Fibroblast of the conjunctiva (primary cell): ENCODE measurements at regions not wholly inside any gene's neighbourhood (a gene's known extent, or its start where the extent isn't known, plus 50 kb on each side); places are given as distances from the start of the nearest gene placed in this dataset.
A peak's percentile ranks its signal among the peaks of the same experiment; 100 is the strongest.

Experiments
- DNase-seq: peaks from one replicate; pipeline ENCODE4 v3.0.0-alpha.2; 2010; ENCODE audit warnings: low read depth

DNA sequence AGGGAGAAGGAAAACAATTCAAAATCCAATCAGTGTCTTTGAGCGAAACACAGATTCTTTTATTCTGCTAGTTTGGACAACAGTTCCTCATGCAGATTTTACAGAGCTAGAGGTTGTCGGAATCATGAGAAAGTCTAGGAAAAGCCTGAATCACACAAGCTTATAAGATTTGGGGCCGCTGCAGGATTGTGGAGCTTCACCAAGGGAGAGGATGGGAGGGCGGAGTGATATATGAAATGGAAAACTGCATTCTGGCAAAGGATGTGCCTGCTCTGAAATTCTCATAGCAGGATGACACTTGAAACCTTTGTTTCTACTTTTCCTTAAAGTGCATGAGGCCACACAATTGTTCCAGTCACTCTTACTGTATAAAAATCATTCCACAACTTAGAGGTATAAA is 134.3 kb downstream of the OR2K2 start:
- no peak for DNase-seq

- no peak for DNase-seq
These were observed 136.9 kb downstream of the OR2K2 start for GRCh38 chr9:111193095-111193494.

- DNase-seq, result no peak
These were observed 137.4 kb downstream of the OR2K2 start for GRCh38 chr9:111192650-111193049.

DNA sequence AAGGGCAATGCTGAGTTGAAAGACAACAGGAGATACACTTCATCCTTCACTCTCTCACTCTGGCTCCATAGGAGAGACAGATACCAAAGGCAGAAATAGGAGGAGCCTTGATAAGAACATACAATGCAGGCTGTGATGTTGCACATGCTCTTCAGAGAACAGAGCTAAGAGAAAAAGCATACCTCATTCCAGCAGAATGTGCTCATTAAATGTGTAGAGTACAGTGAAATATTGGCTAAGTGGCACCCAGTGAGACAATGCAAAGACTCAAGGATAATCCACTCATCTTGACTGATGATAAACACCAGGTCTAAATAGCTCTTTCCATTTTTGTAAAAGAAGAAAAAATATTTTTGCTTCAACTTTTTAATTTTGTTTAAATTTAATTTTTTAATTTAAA is 139.7 kb downstream of the OR2K2 start:
- DNase-seq, result no peak

DNA sequence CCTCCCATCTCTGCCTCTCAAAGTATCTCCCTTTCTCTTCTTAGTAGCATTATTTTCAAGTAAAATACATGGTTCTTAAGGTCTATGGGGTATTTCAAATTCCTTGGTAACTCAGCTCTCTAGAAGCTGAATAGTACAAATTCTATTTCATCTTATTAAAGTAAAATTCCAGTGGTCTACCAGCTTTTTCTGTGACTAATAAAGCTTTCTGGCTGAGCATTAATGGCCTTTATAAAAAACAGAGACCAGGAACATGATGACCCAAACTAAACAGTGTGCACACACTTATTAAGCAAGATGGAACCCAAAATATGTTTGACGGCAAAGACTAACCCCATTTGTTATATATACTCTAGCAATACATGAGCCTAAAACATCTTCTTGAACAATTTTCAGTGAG is 142.6 kb downstream of the OR2K2 start:
- DNase-seq, result no peak

DNA sequence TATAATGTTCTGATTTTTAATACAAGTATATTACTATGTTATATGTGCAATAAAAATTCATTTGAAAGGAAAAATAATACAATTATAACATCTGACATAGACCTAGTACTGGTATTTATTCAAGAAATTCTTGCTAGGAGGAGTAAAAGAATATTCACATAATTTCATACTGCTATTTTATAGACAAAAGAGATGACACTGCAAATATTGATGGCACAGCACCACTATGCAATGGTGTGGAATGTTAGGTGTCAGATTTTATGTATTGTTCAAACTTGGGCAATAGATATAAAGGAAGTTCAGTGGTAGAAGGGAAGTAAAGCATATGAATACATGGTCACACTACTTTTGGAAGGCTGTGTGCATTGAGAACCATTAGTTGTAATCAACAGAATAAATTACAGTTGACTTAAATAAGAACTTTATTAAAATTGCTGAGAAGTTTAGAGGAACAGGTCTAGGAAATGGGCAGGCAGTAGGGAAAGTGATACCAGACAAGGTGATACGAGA is 143.9 kb downstream of the OR2K2 start:
- DNase-seq, result no peak

DNA sequence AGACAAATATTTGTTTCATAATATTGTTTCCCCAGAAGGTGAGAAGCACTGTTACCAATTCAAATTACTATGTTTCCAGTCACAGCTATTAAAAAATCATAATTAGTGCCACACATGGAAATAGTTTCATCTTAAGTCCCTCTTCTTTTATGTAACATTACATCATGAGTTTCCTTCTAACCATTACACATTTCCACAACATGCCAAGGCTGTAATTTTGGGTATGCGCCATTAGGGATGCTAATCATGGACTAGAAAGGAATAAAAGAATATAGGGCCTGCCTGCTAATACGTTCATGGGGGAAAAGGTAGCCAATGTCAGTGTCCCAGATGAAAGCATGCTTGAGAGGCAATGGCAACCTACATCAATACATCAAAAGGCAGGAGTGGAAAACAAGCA is 142.5 kb upstream of the LPAR1 start:
- DNase-seq, result no peak

- DNase-seq, result no peak
These were observed 141.3 kb upstream of the LPAR1 start for GRCh38 chr9:111179577-111179976.

GRCh38 chr9:111178331-111179055 is 140.2 kb upstream of the LPAR1 start:
- DNase-seq, result peak; percentile 88

GRCh38 chr9:111176511-111176910 is 138.2 kb upstream of the LPAR1 start:
- DNase-seq, result no peak

DNA sequence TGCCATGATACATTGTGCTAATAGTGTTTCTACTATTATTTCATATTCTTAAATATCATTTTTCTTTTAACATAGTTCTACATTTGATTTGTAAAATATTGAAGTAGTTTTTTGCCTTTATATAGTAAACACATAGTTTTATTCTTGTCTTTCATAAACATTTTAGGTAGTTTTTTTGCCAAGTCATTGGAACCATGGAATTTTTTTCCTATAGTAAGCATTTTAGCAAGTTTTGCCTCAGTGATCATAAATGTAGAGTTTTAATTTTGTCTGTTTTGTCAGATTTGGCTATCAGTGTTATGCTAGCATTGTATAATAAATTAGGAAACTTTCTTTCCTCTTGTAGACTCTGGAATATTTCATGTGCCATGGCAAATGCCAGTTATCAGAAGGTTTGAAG is 137.1 kb upstream of the LPAR1 start:
- DNase-seq, result no peak

- DNase-seq, result no peak
These were observed 129.1 kb upstream of the LPAR1 start for GRCh38 chr9:111167341-111167740.

- no peak for DNase-seq
These were observed 125.6 kb upstream of the LPAR1 start for GRCh38 chr9:111163716-111164389.

GRCh38 chr9:111162026-111162425 is 123.8 kb upstream of the LPAR1 start:
- no peak for DNase-seq

GRCh38 chr9:111161015-111161415 is 122.7 kb upstream of the LPAR1 start:
- no peak for DNase-seq

DNA sequence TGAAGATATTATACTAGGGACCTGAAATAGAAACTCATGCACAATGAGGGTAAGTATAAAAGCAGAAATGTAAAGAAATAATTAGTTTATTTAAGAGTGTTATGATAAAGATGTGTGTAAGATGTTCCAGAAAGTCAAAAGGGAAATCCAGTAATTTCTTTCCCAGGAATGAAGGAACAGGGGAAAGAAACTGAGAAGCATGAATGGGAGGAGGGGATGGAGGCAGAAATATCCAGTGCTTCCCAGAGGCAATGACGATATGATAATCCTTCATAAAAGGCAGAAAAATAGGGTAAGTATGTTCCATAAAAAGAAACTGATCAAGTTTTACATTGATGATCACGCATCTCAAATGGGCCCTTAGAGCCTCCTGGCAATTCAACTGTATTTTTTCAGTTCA is 120.7 kb upstream of the LPAR1 start:
- DNase-seq, result no peak

DNA sequence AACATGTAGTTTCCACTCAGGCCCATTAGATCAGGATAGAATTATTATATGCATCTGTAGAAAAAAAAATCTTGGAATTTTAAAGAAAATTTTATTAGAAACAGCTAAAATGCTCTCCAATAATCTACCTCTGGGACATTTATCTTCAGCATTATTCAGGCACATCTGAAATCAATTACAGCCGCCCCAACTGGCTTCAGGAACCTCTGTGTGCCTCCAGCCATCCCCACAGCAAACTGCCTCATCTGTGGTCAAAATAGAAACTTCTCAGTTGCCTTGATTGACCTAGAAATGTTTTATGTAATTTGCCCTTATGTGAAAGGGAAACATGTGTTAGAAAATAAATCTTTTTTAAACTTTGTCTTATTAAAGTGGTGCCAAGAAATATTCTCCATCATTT is 120.1 kb upstream of the LPAR1 start:
- peak; percentile 60 for DNase-seq

DNA sequence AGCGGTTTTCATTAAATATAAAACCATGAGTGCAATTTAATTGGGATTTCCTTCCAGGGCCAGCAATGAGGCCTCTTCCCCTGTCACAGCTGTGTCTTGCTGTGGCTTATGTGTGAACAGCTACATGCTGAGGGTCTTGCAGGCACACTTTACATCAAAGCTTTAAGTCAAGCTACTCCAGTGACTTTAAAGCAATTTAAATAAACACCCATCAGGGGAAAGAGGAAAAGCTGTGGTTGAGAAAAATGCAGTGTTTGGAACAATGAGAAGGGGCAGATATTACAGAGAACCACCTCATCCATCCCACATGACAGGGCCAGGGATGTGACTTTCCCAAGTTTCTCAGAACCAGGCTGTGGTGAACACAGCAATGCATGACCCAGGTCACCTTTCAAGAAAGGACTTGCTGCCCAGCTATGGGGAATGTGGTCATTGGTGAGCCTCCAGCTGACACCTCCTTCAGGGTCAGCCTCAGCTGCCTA is 115.9 kb upstream of the LPAR1 start:
- no peak for DNase-seq

- DNase-seq, result no peak
These were observed 114.5 kb upstream of the LPAR1 start for GRCh38 chr9:111152614-111153406.

DNA sequence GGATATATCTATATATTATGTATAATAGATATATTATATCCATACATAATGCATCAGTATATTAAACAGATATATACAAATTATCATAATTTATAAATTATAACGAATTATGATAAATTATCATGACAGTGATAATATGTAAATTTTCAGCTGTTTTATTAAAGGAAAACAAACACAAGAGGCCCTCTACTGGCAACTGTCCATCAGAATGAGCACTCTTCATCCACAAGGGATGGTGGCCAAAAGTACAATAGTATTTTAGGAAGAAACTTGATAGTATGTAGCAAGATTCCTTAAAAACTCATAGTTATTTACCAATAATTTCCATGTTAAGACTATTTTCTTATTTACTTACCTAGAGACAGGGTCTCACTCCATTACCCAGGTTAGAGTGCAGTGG is 113.3 kb upstream of the LPAR1 start:
- DNase-seq, result no peak

GRCh38 chr9:111150181-111150580 is 111.9 kb upstream of the LPAR1 start:
- DNase-seq, result no peak

DNA sequence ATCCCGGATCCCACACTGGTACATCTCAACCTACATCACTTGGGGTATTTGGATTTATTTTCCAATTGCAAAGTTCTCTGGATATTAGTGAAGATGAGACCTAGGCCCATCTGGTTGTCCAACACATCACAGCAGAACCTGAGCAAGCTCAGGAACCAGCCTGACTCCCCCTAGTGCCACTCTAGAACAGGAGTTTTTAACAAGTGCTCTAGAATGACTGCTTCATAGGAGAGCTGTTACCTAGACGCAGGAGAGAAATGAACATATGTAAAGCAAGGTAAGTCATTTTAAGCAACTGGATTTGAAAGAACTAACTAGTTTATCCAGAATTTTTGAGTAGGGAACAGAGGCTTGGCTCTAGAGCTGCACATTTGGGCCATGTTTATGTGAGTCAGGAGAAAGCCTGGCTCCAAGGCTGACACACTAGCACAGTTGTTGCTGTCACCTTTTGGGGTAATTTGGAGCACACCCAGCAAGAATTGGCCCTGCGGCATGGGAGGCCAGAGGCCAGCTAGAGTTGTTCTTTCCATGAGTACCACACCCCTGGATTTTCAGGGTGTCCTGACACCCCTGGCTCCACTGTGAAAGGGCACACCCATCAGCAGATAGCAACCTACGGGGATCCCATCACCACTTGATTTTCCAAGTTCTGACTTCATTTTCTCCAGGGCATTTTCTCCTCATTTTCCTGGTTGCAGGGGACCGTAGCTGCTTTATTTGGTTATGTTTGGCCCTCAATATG is 110.9 kb upstream of the LPAR1 start:
- DNase-seq, result peak; percentile 12
